H1 (cell line): ENCODE measurements at regions not wholly inside any gene's neighbourhood (a gene's known extent, or its start where the extent isn't known, plus 50 kb on each side); places are given as distances from the start of the nearest gene placed in this dataset.

ENCODE experiments used
- EP300 ChIP-seq, 2 experiments: IDR thresholded peaks; 1 replicate in 1 of 2; 2 replicates in 1 of 2; pipeline ENCODE4 v1.6.1; 2011 to 2012; ENCODE audit warnings: low read depth in 2 of 2, low read length in 2 of 2, mild to moderate bottlenecking in 2 of 2, borderline replicate concordance in 1 of 2, inconsistent platforms in 1 of 2, moderate library complexity in 1 of 2
- EZH2 ChIP-seq: fragments of 200-600 bp; sonication (generic); IDR thresholded peaks from 2 replicates; pipeline ENCODE4 v1.7.1; 2012; ENCODE audit warnings: low read depth, mild to moderate bottlenecking, moderate library complexity, low read length, inconsistent platforms; ENCODE audit not compliant: severe bottlenecking
- FOSL1 ChIP-seq: IDR thresholded peaks from 2 replicates; pipeline ENCODE4 v1.6.1; 2011; ENCODE audit warnings: mild to moderate bottlenecking, low read depth, low read length, moderate library complexity; ENCODE audit not compliant: insufficient read depth
- GTF2F1 ChIP-seq: IDR thresholded peaks from 2 replicates; pipeline ENCODE4 v1.6.1; 2012; ENCODE audit warnings: low read depth, low read length, improper control_type of control experiment, borderline replicate concordance
- JUN ChIP-seq: IDR thresholded peaks from 2 replicates; pipeline ENCODE4 v1.6.1; 2011; ENCODE audit warnings: low read depth, mild to moderate bottlenecking, improper control_type of control experiment, low read length
- NANOG ChIP-seq: IDR thresholded peaks from 2 replicates; pipeline ENCODE4 v1.6.1; 2011; ENCODE audit warnings: low read length, low read depth, mild to moderate bottlenecking, inconsistent platforms; ENCODE audit not compliant: insufficient read depth, poor library complexity, severe bottlenecking
- SIX5 ChIP-seq: IDR thresholded peaks from 2 replicates; pipeline ENCODE4 v1.6.1; 2011; ENCODE audit warnings: mild to moderate bottlenecking, low read depth, low read length
- TBP ChIP-seq: IDR thresholded peaks from 2 replicates; pipeline ENCODE4 v1.6.1; 2011; ENCODE audit warnings: low read depth, low read length, improper control_type of control experiment

- peak; percentile 38 for TF ChIP-seq EZH2
- no peak for TF ChIP-seq EP300 (IDR thresholded peaks at IDR 0.05; ENCODE audit: borderline replicate concordance in 1 of 2, low read depth in 2 of 2, low read length in 2 of 2)
- 0 out of 2 replicates have a peak, but pooled peaks have one; percentile 13 for TF ChIP-seq SIX5
- TF ChIP-seq GTF2F1: peak; percentile 52; the same call in 1 of the 2 replicates
- no peak for TF ChIP-seq JUN
- no peak for TF ChIP-seq FOSL1
- TF ChIP-seq NANOG: no peak
- peak; percentile 63; the same call in 1 of the 2 replicates for TF ChIP-seq TBP
- TF ChIP-seq, all 59 proteins: peak for 15
Measured at GRCh38 chr5:54883374-54884194, 101.8 kb downstream of the ESM1 start (continued).
